GM21390 (cell line): ENCODE measurements at regions not wholly inside any gene's neighbourhood (a gene's known extent, or its start where the extent isn't known, plus 50 kb on each side); places are given as distances from the start of the nearest gene placed in this dataset.
A peak's percentile ranks its signal among the peaks of the same experiment; 100 is the strongest.
"Not testable (repeated sequence)": the region's sequence is repeated elsewhere in the genome, so short reads cannot be mapped to it uniquely, and the experiment has no call there.

Experiments used
- ATAC-seq: cut with Tn5 transposase; IDR thresholded peaks from one replicate; pipeline ENCODE4 v1.9.1; 2021; ENCODE audit not compliant: unreplicated experiment

DNA sequence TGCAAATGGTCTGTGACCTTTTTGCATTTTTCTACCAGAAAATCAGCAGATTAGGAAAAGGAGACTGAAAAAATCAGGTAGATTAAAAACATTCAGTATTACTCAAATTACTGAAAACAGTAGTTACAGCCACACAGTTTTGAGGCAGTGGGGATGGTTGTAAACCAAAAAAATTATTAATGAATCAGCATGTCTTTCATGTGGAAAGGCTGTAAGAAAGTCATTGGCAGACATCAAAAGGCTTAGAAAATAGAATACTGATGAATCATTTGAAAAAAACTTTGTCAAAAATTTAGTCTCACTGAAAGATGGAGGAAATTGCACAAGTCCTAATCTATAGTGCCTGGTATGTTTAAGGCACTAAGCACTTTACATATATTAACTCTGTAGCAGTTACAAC lies 133.9 kb upstream of the GCFC2 start:
- peak; percentile 68 for ATAC-seq

DNA sequence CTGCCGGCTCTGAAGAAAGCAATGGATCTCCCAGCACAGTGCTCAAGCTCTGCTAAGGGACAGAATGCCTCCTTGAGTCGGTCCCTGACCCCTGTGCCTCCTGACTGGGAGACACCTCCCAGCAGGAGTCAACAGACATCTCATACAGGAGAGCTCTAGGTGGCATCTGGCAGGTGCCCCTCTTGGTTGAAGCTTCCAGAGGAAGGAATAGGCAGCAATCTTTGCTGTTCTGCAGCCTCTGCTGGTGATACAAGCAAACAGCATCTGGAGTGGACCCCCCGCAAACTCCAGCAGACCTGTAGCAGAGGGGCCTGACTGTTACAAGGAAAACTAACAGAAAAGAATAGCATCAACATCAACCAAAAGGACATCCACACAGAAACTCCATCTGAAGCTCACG lies 123.9 kb upstream of the GCFC2 start:
- ATAC-seq = not testable (repeated sequence)

DNA sequence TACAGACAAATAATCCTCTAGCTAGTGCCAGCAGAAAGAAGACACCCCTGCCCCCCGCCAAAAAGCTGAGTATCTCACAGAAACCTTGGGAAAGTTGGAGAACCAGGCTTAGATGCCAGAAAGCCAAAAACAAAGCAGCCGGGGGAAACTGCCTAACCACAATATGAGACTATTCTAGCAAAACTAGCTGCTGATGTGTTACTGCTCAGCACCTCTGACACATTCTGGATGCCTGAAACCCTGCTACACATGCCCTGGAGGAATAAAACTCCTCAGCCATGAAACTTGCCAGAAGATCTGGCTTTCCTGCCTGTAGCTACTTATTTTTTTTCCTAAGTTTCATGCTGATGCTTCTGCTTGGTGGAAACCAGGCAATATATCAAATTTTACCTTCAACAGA lies 122.7 kb upstream of the GCFC2 start:
- no peak for ATAC-seq

DNA sequence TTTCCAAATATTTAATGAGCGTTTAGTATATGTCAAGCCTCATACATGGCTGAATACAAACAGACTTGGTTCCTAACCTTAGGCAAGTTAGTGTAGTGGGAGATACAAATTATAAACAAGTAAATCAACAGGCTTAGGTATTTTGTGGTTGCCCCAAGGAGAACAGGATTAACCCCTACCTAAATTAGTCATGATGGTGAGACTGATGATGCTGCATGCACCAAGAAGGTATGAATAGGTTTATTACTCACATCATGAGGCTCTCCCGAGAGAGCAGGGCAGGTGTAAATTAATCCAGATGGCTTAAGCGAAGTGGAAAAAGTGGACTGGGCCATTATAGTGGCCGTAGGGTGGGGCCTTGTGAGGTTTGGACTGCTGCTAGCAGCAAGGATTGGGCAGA lies 118.1 kb upstream of the GCFC2 start:
- no peak for ATAC-seq

DNA sequence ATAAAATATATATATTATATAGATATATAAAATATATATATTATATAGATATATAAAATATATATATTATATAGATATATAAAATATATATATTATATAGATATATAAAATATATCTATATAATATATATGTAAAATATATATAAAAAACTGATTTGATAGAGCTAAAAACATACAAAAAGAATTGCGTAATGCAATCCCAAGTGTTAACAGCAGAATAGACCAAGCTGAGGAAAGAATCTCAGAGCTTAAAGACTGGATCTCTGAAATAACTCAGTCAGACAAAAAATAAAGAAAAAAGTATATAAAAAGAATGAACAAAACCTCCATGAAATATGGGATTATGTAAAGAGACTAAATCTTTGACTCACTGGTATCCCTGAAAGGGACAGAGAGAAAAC lies 112.8 kb upstream of the GCFC2 start:
- ATAC-seq = not testable (repeated sequence)

DNA sequence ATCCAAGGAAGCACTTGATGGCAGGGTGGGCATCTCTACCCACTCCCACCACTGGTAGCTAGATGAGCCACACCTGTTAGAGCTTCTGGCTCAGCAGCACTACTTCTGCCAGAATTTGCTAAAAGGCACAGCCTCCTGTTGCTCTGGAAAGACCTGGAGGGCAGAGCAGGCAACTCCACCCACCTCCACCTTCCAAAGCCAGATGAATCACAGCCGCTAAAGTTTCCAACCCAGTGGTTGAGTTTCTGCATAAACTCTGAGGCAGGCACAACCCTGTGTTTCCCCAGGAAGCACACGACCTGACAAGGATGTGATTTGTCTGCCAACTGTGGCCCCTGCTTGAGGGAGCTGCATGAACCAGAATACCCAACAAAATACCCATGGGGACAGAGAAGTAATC lies 111.6 kb upstream of the GCFC2 start:
- no peak for ATAC-seq

DNA sequence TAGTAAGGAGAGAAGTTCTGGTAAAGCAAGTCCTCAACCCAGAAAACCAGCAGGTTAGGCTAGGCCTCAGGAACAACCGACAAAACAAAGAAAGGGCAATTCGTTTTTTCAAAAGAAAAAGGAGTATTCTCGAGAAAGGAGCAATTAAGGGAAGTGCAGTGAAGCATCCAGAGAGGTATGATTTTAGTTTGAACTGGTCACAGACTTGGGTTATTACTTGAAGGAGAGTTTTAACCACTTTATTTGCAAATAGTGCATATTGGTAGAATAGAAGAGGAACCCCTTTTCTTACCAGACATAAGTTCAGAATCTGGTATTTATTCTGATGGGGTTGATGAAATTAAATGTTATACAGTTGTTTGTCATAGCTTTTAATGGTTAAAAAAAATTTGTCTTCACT lies 110.0 kb upstream of the GCFC2 start:
- ATAC-seq = no peak

DNA sequence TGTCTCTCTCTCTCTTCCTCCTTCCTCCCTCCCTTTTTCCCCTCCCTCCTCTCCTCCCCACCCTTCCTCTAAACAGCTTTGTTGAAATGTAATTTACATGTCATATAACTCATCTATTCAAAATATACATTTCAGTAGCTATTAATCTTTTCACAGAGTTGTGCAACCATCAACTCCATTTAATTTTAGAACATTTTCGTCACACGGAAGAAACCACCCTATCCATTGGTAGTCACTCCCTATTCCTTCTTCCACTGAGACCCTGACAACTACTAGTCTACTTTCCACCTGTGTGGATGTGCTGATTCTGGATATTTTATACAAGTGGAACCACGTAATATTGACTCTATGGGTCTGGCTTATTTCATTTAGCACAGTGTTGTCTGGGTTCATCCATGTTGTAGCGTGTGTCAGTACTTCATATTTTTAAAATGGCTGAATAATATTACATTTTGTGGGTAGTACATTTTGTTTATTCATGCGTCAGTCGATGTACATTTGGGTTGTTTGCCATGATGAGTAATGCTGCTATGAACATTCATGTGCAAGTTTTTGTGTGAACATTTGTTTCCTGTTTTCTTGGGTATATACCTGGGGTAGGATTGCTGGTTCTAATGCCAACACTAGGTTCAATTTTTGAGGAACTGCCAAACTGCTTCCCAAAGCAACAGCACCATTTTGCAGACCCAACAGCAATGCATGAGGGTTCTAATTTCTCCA lies 100.1 kb upstream of the GCFC2 start:
- no peak for ATAC-seq

DNA sequence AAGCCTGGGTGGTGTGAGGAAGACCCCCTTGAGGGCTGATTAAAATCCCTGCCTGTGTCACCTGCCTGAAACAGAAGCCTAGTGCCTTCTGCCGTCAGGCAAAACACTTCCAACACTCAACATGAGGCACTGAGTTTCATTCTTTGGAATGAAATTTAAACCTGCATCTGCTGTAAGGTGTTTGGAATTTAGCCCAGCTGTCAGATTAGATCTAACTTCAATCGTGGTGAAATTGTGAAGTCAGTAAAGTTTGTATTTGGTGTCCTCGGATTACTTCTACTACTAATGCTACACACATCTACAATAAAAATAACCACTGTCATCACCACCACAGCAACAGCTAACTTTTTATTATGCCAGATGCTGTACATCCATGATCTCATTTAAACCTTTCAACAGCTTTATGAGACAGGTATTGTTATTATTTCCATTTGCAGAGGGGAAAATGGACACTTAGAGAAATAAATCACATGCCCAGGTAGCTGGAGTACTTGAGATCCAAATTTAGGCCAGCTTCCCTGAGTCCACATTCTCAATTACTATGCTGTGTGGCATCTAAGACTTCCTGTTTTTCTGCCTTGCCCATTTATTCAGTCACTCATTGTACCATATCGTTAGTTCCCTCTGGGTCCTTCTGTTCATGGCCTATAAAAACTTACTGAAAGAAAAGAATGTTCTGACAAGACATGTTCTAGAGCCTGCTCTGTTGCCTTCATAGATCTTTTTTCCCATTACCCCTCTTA lies 98.2 kb upstream of the GCFC2 start:
- ATAC-seq = no peak

DNA sequence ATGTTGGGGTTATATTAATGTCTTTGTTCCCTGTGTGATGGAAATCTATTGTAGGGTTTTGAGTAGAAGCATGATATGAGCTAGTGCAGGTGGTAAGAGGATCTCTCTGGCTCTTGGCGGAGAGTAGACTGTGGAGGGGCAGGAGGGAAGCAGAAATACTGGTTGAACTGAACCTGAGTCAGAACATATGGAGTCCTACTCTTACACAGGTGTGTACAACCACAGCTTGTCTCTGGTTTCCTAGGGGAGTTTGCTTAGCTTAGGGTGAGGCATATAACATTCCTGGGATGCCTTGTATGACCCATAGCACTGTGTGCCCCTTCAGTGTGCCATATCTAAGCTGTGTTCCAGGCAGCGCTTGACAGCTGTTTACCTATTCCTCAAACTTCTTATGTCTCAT lies 97.3 kb upstream of the GCFC2 start:
- no peak for ATAC-seq

DNA sequence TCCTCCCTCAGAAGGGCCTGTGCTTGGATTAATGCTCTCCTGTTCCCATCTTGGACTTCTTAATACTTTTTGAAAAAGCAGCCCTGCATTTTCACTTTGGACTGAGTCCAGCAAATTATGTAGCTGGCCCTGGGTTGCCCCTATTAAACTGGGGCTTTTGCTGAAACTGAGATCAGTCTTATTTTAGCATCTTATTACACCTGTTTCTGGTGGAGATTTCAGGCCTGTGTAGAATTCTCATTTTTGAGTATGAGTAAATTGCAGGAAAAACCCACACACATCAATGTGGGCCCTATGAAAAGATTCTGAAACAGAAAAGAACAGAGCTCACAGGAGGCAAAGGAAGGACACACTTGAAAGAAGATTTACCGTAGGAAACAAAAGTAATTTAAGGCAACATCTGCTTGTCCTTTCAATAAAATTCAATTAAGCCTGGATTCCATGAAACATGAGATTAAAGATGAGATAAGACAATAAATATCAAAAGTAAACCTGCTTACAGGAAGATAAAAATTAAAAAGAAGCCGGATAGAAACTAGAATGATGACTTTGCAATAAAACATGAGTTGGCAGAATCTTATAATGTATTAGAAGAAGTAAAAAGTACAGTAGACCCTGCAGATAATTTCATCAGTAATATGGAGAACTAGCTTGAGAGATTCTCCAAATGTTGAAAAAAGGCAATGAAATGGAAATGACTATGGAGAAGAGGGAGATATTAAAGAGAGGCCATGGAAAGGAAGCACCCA lies 90.7 kb upstream of the GCFC2 start:
- ATAC-seq = peak; percentile 47

DNA sequence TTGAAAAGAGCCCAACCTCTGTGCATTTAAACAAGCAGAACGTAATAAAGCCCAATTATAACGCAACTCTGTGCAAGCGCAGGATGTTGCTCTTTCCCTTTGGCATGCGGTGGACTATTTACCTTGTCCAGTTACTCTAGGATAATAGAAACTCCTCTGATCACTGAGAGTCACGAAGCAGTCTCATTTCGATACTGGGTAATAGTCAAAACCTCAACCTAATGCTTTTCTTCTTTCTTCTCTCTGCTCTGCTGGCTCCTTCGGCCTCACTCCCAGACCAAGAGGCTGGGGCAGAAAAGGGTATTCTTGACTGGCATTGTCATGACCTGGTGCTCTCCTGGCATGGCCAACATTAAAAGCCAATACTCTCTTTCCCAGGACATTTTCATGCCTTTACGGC lies 89.7 kb upstream of the GCFC2 start:
- peak; percentile 76 for ATAC-seq

DNA sequence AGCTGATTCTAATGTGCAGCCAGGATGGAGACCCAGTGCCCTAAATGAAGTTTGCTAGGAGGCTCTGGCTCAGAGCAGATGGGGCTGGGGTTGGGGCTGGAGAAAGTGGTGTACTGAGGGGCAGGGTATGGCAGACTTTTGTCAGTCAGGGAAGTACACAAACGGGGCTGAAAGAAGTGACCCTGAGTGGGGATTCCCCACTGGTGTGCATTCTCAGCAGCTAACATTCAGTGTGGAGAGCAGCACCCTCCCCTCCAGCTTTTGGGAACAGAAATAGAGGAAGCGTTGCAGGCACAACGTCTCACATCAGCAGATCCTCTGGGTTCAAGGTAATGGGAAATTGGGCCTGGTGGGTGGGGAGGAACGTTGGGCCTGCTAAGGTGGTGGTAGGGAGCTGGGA lies 89.1 kb upstream of the GCFC2 start:
- ATAC-seq = peak; percentile 44

DNA sequence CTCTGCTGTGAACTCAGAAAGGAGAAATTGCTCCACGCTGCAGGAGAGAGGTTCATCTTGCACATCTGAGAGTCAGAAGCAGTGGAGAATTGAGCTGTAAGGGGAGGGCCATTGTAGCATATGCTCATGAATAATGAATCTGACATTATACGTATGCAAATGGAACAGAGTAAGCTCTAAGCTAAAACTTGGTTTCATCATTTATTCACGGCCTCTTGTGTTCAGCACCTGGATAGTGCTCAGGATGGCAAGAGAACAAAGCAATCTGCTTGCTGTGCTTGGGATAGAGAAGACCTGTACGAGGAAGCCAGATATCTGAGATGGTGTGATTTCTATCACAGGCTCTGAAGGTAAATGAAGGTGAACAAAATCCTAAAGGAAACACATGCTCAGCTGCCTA lies 87.9 kb upstream of the GCFC2 start:
- ATAC-seq = no peak

DNA sequence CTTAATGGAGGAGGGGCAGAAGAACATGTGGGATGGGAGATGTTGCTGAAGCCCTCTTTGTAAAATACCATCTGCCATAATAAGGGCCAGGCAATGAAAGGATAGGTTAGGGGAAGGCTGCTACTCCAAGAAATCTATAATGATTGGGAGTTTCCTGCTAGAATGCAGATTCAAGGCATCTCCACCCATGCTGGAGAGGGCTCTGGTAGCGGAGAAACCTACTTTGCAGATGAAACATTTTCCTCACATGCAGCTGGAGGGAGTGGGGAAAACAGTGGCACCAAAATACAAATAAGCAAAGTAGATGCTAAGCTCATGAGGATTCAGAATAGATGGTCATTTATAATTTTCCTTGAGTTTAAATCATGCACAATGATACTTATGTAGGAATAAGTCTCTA lies 82.3 kb upstream of the GCFC2 start:
- no peak for ATAC-seq

DNA sequence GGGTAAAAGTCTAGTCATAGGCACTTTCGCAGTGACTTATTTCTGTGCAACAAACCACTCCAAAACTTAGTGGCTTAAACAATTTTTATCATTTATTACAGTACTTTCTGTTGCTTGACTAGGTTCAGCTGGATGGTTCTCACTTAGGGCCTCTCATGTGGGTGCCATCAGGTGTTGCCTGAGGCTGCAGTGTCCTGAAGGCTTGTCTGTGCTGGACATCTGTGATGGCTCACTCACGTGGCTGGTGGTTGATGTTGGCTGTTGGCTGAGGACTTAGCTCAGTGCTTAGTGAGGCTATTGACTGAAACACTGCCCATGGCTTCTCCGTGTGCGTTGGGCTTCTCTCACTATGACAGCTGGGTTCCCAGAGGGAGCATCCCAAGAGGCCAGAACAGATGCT lies 81.4 kb upstream of the GCFC2 start:
- no peak for ATAC-seq

DNA sequence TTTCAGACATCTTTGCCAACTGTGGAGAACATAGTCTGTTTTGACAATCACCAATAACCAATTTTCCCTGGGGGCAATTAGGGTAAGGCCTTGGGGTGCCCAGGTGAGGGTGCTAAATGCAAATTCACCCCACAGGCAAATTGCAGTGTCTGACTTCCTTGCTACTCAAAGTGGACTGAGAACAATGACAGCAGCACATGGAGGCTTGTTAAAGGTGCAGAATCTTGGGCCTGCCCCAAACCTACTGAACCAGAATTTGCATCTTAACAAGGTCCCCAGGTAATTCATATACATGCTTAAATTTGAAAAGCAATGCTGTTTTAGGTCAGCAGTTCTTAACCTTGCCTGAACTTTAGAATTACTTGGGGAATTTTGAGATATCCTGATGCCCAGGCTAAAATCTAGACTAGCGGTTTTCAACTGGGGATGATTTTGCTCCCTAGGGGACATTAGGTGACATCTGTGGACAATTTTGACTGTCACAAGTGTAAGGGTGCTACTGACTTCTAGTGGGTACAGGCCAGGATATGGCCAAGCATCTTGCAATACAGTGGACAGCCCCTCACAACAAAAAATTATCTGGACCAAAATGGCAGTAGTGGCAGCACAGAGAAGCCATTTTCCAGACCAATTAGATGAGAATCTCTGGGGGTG lies 80.2 kb upstream of the GCFC2 start:
- peak; percentile 48 for ATAC-seq

DNA sequence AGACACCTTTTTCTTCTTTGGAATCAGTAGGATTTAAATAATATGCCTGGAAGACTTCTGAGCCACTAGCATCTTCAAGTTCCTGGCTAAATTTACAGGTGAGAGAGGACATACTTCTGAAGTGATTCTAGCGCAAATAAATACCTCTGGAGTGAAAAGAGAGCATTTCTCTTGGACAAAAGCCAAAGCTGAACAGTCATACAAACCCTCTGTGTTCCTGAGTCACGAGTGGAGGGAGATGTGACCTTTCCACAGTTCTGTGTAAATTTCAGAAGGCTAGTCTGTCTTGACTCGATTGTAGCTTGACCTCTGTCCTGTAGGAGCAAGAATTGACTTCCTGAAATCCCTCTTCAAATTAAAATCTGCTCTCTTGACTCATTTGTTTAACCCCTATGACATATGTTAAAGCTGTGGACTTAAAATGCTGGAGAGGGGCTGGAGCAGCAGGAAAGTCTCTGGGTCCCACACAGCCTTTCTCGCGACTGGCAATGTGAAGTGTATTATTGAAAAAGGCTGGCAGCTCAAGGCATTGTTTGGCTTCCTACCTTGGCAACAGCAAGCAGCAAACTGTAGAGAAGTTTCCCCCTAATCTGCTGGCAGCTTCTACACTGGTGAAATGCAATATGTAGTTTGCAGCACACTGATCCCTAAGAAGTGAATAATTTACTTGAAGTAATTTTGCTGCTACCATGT lies 79.6 kb upstream of the GCFC2 start:
- ATAC-seq = peak; percentile 4

DNA sequence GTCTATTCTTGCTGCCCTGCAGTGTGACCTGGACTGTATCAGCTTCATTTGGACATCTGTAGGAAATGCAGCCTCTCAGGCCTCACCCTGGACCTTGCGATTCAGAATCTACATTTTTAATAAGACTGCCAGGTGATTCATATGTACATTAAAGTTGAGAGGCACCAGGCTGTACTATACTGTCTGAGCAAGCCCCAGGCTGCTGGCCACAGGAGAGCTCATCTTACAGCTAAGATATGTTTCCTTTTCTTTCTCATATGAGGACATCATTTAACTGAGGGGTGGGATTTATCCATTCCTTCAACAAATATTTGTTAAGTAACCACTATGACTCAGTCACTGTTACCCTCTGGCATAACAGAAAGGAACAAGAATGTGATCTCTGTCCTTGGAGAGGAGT lies 78.2 kb upstream of the GCFC2 start:
- no peak for ATAC-seq

DNA sequence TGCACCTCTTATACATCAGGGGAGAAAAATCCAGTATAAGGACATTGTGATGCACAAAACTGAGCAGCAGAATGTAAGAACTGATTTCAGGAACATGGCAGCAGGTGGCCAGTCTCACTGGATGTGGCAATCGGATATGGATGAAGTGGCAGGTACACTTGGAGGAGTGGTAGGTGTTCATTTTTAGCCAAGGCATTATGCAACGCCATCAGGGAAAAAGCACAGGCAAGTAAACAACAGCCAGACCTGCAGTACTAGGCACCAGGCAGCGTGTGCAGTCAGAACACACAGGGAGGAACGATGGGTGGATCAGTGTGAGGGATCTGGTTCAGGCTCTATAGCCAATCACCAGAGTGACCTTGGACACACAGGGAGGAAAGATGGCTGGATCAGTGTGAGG lies 77.4 kb upstream of the GCFC2 start:
- ATAC-seq = no peak

DNA sequence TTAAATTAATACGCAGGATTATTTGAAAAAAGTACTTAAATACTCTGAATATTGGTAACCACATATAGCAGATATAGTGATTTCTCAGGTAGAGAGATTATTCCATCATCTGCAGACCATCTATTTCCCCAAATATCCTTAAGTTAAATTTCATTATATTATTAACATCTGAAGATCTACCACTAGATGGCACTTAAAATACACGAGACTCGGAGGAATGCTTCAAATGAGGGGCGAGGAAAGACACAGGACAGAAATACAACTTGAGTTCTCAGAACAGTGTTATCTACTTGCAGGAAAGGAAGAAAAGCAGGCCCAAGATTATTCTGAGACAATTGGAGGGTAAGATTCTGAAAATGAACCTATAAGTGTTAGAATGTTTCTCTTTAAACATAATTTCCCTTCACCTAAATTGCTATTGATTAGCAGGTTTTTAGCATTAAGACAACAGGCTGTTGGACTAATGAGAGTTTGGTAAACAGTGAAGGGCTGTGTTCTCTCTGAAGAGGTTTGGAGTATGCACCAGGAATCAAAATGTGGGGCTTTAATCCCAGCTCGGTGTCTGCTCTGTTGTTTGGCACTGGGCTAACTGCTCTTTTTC lies 76.9 kb upstream of the GCFC2 start:
- peak; percentile 42 for ATAC-seq
